NCI-H748 (cell line): ENCODE measurements at regions not wholly inside any gene's neighbourhood (a gene's known extent, or its start where the extent isn't known, plus 50 kb on each side); places are given as distances from the start of the nearest gene placed in this dataset.

ENCODE experiments used
- DNase-seq: peaks from one replicate; lab custom pipeline; 2025; ENCODE audit not compliant: unreplicated experiment; lab: John Stamatoyannopoulos, UW

DNA sequence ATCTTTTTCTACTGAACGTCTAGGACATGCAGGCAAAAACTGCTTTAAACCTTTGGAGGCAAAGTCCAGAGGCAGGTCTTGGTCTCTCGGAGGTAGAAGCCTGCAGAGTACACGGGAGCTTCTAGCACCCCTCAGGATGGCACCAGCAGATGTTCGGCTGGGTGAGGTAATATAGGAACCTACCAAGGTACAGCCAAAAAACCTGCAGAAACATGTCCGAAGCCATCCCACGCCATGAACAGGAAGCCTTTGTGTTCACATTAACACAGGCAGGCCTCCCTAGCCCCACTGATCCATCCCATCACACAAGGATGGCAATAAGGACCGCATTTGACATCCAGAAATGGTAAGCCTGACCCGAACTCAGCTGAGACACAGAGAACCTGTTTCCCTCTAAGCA, 157.9 kb upstream of the HES1 start:
- no peak for DNase-seq

- no peak for DNase-seq
Observed at GRCh38 chr3:193978486-193978885, 157.5 kb upstream of the HES1 start.

GRCh38 chr3:193980326-193980725, 155.6 kb upstream of the HES1 start:
- DNase-seq, result no peak

DNA sequence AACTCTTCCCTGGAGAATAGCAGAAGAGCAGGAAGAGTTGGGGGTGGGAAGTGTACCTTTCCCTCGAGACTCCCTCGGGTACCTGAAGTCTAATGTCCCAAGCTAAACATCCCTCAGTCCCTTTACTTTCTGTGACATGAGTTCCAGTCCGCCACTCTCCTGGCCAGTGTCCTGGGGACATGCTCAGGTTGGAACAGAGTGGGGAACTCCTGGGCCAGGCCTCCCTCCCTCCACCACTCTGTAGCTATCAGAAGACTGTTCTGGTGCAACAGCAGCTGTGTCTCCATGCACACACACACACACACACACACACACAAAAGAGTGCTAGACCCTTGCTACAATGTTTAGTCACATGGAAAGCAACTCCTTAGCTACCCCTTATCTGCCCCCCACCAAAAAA, 155.0 kb upstream of the HES1 start:
- no peak for DNase-seq

DNA sequence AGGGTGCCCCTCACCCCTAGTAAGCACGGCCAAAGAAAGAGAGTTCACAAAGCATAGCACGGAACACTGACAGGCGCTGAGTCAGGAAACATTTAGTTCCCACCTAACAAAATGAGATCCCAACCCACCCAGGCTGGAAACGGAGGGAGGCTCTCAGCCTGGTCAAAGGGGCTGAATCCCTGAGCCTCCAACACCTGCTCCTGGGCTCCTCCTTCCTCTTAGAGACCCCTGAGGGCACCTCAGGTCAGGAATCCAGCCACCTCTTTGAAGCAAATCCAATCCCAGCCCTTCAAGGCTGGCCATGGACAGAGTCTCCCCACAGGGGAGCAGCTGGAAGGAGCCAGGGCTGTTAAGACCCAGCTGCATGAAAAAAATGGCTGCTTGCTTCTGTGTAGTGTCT, 154.4 kb upstream of the HES1 start:
- no peak for DNase-seq

DNA sequence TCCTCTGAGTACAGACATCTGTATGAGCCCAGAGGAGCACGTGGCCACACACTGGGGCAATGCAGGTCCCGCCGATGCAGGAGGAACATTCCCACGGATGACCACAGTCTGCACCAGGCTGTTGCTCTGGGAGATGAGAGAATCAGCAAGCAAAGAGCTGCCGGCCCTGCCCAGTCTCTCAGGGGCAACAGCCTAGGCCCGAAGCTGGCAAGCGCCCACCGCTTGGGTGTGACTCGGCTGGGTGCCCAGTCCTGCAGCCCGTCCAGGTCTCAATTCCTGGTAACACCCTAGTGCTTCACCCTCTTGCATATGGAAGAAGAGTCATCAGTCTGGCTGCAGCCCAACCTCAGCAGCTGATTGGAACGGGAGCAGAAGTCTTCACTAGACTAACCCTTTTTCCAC, 153.7 kb upstream of the HES1 start:
- DNase-seq, result no peak

GRCh38 chr3:193983846-193984818, 151.8 kb upstream of the HES1 start:
- no peak for DNase-seq

DNA sequence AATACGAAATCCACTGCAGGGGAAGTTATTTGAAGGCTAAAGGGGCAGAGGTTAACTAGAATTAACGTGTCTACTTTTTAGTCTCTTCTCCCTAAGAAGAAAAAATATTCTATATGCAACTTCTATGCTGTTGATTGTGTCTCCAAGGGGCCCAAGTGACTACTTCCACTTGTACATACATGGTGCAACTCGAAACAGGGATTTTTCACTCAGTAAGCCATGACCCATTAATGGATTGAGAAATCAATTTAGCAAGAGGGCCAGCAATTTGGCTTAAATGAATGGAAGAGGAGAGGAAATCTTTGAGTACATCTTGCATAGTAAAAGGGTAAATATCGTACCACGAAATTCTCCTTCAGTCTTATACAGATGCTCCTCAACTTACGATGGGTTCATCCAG, 151.1 kb upstream of the HES1 start:
- DNase-seq, result no peak

DNA sequence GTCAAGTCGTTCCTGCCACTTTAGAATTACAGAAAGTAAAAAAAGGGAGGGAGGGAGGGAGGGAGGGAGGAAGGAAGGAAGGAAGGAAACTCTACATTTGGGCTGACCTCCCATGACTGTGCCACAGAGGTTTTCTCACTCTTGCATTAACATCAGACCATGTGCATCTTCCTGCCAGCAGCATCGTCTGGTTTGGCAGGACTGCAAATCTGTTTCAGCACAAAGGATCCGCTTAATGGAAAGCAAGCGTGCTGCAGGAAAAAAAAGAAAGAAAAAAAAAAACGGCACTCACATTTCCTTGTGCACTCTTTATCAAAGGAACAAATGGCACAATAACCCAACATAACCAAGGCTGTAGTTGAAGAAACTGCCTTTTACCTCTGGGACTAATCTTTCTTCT, 148.8 kb upstream of the HES1 start:
- DNase-seq, result no peak

GRCh38 chr3:193989186-193989585, 146.8 kb upstream of the HES1 start:
- DNase-seq, result no peak

DNA sequence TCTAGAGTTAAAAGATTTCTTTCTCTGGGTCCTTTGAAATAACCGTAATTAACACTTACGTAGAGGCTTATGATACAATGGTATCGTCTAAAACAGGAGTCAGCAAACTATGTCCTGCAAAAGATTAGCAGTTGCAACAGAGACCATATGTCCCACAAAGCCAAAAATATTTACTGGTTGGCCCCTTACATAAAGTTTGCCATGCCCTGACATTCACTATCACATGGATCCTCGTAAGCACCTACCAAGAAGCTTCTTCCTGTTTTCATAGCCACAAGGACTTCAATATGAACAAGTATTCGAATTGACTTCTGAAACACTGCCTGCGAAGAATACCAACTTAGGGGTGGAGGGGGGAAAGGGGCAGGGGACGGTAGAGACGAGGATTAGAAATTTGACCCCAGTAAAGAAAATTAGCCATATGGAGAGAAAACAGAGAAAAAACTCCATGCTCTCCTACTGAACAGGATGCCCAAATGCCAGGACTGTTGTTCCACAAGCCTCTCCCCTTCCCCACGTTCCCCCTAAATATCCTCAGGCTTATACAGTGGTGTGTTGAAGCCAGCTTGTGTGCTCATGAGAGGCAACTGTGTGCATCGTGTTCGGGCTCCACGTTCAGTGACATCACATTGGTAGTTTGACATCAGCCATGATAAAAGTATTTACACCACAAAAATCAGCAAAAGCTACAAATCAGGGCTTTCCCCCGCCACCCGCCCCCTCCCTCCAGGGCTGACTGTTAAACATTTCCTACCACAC, 144.1 kb upstream of the HES1 start:
- no peak for DNase-seq

DNA sequence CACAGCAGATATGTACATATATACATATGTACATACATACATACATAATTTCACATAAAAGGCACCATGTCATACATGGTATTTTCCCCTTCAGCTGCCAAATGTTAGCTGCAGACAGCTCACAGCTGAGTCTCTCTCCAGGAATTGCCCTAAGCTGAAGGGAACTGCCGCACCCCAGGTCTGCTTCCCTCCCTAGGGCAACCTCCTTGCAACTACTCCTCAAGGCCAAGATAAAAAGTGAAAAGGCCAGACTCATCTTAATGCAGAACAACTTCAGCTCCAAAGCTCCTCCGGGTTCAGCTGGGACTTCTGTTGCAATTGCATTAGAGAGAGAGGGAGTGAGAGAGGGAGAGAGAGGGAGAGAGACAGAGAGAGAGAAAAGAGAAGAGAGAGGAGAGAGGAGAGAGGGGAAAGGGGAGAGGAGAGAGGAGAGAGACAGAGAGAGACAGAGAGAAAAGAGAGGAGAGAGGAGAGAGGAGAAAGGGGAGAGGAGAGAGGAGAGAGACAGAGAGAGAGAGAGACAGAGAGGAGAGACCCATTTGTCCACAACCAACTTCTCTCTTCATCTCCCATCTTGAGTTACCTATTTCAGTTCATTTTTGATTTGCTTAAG, 143.4 kb upstream of the HES1 start:
- DNase-seq, result no peak

DNA sequence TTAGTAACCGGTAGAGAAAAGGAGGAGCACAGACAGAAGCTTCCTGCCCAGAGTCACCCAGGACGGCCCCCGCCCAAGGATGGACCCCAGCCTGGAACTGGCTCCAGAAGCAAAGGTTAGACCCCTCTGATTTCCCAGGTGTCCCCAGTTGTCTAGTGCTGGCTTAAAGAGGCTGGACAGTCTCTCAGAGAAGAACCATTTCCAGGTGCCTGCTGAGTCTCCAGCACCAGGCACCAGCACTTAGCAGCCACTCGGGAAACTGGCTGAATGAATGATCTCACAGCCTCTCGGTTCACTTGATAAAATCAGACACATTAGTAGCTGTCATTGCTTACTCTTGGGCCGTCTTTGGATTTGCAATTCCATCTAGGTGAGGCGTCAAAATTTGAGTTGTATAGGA, 139.7 kb upstream of the HES1 start:
- DNase-seq, result no peak

DNA sequence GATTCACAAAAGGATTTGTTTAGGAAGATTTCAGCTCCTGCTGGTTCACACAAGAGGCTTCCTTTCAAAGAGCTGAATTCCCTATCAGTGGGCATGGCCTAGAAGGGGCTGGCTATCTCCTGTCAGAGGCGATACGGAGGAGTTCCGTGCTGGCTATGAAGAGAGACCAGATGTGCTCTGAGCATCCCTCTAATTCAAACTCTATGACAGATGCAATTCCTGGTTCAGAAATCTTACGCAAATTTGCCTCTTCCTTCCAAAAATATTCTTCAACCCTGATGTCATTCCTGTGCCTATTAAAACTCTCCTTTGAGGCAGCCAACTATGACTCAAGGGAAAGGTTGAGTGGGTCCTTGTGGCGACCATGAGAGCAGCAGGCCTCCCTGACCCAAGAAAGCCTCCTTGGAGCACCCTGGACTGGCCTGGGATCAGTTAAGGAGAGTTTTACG, 139.3 kb upstream of the HES1 start:
- no peak for DNase-seq

- DNase-seq, result no peak
Observed at GRCh38 chr3:193997228-193998122, 138.5 kb upstream of the HES1 start.

DNA sequence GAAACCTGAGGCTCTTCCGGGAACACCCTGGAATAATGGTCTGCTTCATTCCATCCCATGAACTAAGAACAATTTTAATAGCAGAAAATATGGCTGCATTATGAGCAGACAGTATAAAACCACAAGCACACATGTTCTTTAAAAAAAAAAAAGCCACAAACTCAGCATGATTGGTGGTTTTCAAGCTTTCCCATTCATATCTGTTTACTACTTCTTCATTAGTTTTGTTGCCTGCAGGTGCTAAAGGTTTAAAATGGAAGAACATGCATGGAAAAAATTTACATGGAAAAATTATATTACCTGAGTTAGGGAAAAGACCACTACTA, 137.9 kb upstream of the HES1 start:
- no peak for DNase-seq

DNA sequence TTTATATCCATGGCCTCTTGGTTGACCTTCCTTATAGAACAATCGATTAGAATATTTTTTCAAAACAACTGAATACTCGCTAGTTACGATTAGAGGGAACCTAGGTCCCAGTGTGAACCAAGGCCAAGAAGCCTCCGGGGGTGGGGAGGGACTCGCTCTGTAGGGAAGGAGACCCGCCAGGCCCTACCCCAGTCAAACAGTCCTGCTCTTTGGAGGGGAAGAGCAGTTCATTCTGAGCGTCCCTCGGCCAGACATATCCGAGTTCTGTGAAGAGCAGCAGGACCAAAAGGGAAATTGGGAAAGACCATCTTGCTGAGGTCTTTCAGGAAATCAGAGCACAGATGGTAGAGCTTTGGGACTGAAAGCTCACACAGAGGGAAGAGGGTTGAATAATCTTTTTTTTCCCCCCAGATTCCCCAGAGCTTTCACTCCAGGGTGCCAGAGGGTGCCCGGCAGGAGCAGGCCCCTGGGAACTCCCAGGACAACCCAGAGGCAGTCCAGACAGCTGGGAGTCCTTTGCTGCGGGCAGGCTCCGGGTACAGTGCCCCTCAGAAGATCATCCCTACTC, 137.2 kb upstream of the HES1 start:
- no peak for DNase-seq

DNA sequence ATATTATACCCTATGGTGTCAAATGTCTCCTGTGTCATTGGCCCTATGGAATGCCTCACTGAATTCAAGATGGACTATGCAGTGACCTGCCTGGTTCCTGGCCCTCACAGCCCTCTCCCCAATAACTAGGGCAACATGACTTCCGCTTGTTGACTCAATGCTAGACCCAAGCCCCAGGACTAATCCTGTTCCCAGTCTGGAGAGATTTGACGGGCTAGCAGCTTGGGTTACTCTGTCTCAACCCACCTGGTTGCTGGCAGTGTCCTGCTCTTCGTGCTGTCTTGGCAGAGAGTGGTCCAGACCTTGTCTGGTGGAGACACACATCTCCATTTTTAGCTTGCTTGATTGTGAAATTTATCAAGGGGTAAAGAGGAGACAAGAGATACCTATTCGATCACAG, 135.8 kb upstream of the HES1 start:
- DNase-seq, result no peak

- DNase-seq, result no peak
Observed at GRCh38 chr3:194000712-194001111, 135.2 kb upstream of the HES1 start.

GRCh38 chr3:194001728-194002459, 134.1 kb upstream of the HES1 start:
- DNase-seq, result no peak
